HFFc6 (cell line): ENCODE measurements at regions not wholly inside any gene's neighbourhood (a gene's known extent, or its start where the extent isn't known, plus 50 kb on each side); places are given as distances from the start of the nearest gene placed in this dataset.
A peak's percentile ranks its signal among the peaks of the same experiment; 100 is the strongest.

Source experiments
- DNase-seq: peaks from one replicate; pipeline ENCODE4 v3.0.0-alpha.2; 2018
- H3K27ac Mint-ChIP-seq: 2 replicates; pipeline ENCODE4 v1.8.0; 2020; ENCODE audit warnings: mild to moderate bottlenecking, mixed read lengths
- H3K27me3 Mint-ChIP-seq: 2 replicates; pipeline ENCODE4 v1.8.0; 2021; ENCODE audit warnings: mild to moderate bottlenecking, moderate library complexity, mixed read lengths; ENCODE audit not compliant: insufficient read depth
- H3K36me3 Mint-ChIP-seq: 2 replicates; pipeline ENCODE4 v1.8.0; 2021; ENCODE audit warnings: low read depth, mixed read lengths
- H3K4me1 Mint-ChIP-seq: 2 replicates; pipeline ENCODE4 v1.8.0; 2020; ENCODE audit warnings: low read depth, mixed read lengths
- H3K4me3 Mint-ChIP-seq: 2 replicates; pipeline ENCODE4 v1.8.0; 2020; ENCODE audit warnings: mild to moderate bottlenecking, moderate library complexity, mixed read lengths
- H3K9me3 Mint-ChIP-seq: 2 replicates; pipeline ENCODE4 v1.8.0; 2020; ENCODE audit warnings: mild to moderate bottlenecking, mixed read lengths
- TF ChIP-seq, protein P1 (sequence below): fragments of 200-600 bp; sonication (generic); IDR thresholded peaks from 2 replicates; pipeline ENCODE4 v1.5.0; 2021; ENCODE audit warnings: antibody characterized with exemption, mild to moderate bottlenecking

DNA sequence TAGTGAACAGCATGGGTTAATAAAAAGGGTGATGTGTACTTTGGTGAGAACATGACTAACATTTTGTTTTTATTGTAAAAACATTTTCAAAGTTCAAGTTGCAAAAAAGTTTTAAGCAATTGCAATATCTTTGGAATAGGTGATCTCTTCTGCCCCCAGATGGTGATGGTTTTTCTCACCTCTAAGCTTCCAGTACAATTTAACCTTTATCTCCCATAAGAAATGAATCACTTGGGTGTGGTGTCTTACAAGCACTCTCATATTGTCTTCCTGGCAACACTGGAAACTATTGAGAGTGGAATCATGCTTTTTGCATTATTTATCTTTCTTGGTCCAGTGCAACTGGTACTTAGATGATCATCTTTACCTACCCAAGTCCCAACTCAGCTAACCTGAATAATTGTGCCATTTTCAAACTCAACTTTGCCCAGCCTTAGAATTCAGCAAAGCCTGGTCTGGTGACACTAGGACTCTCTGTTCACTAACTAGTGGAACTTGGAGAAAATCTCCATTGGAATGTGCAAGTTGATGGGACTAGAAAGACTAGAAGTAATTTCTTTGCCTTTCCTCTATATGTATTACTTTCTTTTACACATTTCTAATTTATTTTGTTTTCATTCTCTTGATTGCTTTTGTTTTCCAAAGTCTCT lies 964.7 kb upstream of the ZEB2 start:
- Mint-ChIP-seq H3K9me3 (no peaks in the 10 kb centered on the region), H3K4me1 (peaks cover 18% of the 10 kb centered on the region), H3K4me3 (no peak overlapping the region), H3K27me3 (no peaks in the 10 kb centered on the region), H3K27ac (no peak overlapping the region; the same call in 1 of the 2 replicates), H3K36me3 (no peaks in the 10 kb centered on the region)
- DNase-seq: peak; percentile 72
- TF ChIP-seq, protein P1, sequence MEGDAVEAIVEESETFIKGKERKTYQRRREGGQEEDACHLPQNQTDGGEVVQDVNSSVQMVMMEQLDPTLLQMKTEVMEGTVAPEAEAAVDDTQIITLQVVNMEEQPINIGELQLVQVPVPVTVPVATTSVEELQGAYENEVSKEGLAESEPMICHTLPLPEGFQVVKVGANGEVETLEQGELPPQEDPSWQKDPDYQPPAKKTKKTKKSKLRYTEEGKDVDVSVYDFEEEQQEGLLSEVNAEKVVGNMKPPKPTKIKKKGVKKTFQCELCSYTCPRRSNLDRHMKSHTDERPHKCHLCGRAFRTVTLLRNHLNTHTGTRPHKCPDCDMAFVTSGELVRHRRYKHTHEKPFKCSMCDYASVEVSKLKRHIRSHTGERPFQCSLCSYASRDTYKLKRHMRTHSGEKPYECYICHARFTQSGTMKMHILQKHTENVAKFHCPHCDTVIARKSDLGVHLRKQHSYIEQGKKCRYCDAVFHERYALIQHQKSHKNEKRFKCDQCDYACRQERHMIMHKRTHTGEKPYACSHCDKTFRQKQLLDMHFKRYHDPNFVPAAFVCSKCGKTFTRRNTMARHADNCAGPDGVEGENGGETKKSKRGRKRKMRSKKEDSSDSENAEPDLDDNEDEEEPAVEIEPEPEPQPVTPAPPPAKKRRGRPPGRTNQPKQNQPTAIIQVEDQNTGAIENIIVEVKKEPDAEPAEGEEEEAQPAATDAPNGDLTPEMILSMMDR: peak; percentile 72

DNA sequence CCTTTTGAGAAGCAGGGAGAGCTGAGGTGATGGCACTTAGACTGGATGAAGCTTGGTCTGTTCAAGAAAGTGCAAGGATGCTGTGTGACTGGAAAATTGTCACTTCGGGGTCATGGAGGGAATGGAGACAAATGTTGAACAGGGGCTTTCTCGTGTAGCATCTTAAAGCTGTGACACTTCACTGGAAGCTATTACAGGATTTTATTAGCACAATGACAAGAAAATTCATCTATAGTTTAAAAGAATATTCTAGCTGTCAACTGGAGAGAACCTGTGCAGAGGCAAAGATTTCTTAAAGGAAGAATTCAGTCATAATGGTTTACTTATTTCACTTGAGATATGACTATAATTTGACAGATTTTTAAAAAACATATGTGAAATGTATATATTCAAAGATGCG lies 963.9 kb upstream of the ZEB2 start:
- no peak overlapping the region for H3K27ac Mint-ChIP-seq
- TF ChIP-seq, protein P1: no peak
- no peaks in the 10 kb centered on the region for H3K27me3 Mint-ChIP-seq
- no peaks in the 10 kb centered on the region for H3K36me3 Mint-ChIP-seq
- no peak overlapping the region for H3K4me3 Mint-ChIP-seq
- H3K4me1 Mint-ChIP-seq: peaks cover 18% of the 10 kb centered on the region
- H3K9me3 Mint-ChIP-seq: no peaks in the 10 kb centered on the region
- no peak for DNase-seq

DNA sequence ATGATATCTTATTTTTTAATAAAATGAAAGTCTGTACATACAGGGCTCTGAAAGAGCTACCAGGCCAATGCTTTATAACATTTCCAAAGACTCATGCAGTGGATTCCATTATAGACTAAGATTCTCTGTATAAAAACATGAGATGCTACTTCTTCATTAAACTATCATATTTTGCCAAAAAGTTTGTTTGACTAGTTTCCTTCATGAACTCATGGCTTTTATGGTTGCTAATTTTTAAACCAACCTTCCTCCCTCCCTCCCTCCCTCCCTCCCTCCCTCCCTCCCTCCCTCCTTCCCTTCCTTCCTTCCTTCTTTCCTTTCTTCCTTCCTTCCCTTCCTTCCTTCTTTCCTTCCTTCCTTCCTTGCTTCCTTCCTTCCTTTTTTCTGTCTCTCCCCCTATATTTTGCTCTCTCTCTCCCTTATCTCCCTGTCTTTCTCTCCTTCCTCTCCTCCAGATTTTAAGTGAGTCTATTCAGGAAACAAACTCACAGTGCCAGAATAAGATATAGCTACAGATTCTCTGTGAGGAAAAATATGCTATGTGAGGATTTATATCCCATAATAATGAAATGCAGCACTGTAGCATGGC lies 961.5 kb upstream of the ZEB2 start:
- no peaks in the 10 kb centered on the region for H3K27me3 Mint-ChIP-seq
- DNase-seq: no peak
- H3K9me3 Mint-ChIP-seq: no peaks in the 10 kb centered on the region
- no peak overlapping the region for H3K27ac Mint-ChIP-seq
- no peak overlapping the region for H3K4me3 Mint-ChIP-seq
- TF ChIP-seq, protein P1: no peak
- H3K36me3 Mint-ChIP-seq: no peaks in the 10 kb centered on the region
- peaks cover 18% of the 10 kb centered on the region for H3K4me1 Mint-ChIP-seq

DNA sequence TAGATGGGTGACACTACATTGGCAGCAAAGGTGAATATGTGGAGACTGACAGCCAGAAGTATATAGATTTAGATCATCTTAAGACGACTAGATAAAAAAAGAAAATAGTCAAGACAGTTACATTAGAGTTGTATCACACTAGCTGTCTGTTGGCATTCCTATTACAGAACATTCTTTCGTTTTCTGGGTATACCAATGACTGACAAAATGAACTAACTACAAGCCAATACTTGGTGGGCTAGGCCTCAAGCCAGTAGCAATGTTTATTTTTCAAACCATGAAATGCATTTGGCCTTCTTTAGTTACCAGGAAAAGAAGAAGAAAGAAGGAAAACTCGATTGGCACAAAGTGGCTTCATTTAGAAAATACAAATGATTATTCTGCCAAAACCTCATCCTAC lies 944.9 kb upstream of the ZEB2 start:
- Mint-ChIP-seq H3K36me3 (peaks cover 4% of the 10 kb centered on the region), H3K4me3 (no peak overlapping the region), H3K27ac (no peak overlapping the region), H3K9me3 (no peaks in the 10 kb centered on the region), H3K4me1 (peaks cover 18% of the 10 kb centered on the region), H3K27me3 (no peaks in the 10 kb centered on the region; the same call in 1 of the 2 replicates)
- DNase-seq: no peak
- TF ChIP-seq, protein P1: no peak

DNA sequence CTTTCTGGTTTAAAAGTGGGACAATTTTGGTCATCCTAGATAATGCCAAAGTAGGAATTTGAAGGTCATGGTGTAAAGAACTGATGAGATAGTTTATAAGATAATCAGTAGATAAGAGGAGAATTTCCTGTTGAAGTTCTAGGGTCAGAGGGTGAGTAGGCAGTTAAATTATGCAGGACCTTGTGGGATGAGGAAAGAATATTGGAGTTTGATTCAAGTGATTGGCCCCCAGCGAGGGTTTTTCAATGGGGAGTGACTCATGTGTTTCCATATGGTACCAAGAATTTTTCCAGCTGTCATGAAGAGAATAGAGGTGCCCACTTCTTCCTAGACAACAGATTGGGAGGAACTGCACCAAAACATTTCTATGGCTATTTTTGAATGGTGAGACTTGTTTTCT lies 940.2 kb upstream of the ZEB2 start:
- Mint-ChIP-seq H3K4me3 (peak overlapping the region; percentile 2; the same call in 1 of the 2 replicates), H3K27ac (peak overlapping the region; percentile 63), H3K27me3 (peaks cover 2% of the 10 kb centered on the region; the same call in 1 of the 2 replicates), H3K4me1 (peaks cover 21% of the 10 kb centered on the region), H3K36me3 (peaks cover 11% of the 10 kb centered on the region), H3K9me3 (no peaks in the 10 kb centered on the region)
- TF ChIP-seq, protein P1: no peak
- peak; percentile 2 for DNase-seq
